Activated gamma-delta T cell treated with Interleukin-2 at 50 U/mL for 16 hours (primary cell): ENCODE measurements at regions not wholly inside any gene's neighbourhood (a gene's known extent, or its start where the extent isn't known, plus 50 kb on each side); places are given as distances from the start of the nearest gene placed in this dataset.

Experiments used
- DNase-seq: peaks from one replicate; pipeline ENCODE4 v3.0.0-alpha.2; 2020

DNA sequence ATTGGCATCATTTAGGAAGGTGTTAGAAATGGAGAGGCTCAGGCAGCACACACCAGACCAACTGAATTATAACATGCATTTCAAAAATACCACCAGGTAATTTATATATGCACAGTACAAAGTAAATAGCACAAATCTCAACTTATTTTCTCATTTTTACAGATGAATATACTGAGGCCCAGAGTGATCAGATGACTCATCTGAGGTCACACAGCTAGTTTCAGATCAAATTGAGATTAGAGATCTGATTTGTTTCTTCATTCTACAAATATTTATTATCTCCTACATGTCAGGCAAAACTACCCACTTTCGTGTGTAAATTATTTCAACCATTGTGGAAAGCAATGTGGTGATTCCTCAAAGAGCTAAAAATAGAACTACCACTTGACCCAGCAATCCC lies 507.1 kb downstream of the TLE4 start:
- DNase-seq: no peak

DNA sequence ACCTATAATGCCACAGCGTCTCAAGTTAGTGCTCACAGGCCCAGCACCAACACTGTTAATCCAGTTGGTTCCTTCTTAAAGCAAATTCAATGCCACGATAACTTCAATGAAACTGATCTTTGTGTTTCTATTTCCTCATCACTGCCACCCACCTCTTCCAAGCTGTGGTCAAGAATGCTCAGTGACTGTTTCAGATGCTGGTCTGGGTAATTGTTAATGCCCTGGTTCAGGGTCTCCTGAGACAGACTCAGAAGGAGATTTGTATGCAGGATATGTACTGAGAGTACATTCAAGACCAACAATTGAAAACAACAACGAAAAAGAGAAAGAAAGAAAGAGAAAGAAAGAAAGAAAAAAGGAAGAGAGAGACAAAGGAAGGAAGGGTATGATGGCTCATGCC lies 505.3 kb downstream of the TLE4 start:
- DNase-seq: no peak

DNA sequence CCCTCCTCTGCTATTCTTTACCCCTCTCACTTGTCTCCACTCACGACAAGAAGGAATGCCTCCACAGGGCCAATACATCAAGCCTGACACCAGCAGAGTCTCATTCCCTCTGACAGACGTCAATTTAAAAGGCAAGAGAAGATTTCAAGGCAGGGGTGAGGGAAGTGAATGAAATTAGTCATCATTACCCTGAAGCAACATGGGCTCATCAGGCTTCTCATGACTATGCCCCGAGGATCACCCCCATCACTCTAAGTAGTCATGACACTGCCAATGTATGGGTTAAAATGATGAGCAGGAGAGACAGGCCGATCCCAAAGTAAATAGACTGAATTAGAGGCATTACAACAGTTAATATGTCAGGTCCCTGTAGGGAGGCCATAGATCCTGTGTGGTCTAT lies 504.4 kb downstream of the TLE4 start:
- DNase-seq: no peak

DNA sequence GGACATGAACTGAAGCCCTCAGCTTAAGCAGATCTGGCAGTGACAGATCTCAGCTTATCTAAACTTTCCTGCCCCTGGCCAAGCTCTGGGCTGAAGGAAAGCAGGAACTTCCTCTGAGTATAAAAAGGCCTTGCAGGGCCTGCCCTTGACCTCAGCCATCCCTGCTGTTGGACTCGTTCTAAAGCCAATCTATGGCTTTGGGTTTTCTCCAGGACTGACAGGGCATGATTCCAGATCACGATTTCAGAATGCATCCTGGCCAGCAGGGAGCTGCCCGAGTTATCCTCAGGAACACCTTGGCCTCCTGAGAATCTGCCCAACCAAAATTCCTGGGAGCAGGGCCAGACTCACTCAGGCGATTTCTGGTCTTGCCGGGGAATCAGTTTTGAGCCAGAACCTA lies 502.7 kb downstream of the TLE4 start:
- DNase-seq: no peak

DNA sequence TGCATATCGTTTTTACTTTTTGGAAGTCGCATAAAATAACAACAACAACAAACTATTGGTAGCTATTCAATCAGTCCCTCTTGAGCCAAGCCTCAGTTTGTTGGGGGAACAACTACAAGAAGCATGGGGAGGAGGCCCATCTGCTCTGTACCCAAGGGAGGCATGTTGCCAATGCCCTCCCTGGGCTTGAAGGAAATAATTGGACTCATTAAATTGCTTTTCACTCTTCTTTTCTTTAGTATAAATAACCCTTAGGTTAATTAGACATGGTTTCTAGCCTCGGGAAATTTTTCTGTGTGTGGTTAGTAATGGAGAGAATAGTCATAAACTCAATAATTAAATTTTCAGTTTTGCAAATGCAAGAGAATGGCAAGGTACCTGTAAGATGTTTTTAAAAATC lies 500.7 kb downstream of the TLE4 start:
- no peak for DNase-seq

DNA sequence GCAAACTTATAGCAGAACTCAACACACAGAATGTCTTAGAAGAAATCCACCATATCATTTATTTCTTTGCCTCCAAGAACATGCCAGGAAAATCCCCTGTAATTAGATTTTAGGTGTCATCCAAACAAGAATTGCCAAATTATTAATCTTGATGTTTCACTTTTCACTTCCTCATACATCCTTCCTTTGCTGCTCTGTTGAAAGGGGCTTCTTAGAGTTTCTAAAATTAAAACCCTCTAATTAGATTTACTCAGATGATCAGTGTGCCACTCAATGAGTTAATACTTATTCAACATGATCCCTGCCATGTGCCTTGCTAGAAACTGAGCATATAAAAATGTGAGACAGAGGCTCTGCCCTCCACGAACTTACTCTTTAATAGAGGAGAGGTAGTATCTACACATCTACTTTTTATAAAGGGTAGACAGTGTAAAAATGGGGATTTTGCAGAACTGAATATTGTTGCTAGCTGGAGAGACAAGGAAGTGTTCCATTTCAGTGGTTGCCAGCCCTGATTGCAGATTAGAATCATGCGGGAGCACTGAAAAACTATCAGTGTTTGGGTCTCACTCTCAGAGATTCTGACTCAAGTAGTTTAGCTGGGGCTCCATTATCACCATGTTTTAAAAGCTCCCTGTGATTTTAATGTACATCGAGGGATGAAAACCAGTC lies 498.4 kb downstream of the TLE4 start:
- no peak for DNase-seq

DNA sequence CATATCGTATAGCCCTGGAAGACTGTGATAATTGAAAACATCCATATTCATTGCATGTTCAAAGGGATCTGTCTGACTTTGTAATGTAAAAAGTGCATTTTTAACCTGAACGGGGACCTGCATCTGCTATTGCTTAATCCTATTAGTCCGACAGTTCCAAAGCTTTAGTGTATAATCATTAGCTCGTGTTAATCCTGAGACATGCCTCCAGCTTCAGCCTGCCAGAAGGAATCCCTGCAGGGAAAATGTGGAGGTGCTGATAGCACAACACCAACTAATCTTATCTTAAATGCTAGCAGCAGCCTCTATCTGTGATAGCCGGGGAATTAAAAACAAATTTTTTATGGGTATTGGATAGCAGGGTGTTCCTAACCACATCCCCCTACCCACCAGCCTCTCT lies 495.2 kb downstream of the TLE4 start:
- no peak for DNase-seq

DNA sequence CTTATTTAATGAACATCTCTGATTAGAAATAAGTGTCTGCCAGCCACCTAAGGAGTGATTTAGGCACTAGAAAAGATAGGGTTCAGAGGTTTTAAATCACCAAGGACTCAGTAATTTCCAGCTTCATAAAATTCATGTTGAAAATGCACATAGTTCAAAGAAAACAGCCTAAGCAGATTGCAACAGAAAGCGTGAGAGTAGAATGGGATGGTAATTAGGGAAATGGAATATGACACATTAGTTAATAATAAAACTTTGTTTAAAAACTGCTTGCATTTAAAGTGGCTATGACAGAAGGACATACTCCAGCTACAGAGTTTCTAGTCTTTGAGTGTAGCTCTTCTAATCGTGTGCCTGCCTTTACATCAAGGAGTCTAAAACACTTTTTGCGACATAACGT lies 490.8 kb downstream of the TLE4 start:
- DNase-seq: no peak

DNA sequence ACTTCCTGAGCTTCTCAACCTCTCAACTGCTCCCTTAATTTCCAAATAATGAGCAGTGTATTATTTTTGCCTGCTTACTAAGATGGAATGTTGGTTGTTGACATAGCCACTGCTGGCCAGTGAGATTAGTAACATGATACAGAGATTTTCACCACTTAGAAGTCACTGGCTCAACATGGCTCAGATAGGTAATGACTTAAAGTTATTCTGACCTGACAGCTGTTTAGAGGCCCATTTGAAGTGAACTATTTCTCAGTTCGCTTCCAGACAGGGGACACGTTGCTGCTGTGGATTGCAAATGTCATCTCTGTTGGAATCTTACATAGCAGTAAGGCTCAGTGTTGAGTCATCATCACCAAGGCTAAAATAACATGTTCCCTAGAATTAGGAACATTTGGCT lies 490.2 kb downstream of the TLE4 start:
- DNase-seq: no peak

DNA sequence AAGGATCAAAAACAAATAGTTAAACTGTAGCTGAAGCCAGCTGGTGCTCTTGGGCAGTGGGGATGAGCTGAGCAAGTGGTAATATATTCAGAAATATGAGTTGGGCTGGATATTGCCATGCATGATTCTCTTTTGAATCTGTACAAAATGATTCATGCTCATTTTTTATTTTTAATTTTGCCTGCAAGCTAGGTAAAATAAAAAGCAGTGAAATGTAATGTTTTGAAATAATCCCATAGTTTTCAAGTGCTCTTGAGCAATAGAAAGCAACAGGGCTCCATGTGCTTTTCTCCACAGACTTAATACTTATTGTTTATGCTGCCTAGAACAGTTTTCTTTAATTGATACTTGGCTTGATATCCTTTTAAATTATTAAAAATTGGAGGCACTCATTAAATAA lies 489.3 kb downstream of the TLE4 start:
- DNase-seq: no peak

DNA sequence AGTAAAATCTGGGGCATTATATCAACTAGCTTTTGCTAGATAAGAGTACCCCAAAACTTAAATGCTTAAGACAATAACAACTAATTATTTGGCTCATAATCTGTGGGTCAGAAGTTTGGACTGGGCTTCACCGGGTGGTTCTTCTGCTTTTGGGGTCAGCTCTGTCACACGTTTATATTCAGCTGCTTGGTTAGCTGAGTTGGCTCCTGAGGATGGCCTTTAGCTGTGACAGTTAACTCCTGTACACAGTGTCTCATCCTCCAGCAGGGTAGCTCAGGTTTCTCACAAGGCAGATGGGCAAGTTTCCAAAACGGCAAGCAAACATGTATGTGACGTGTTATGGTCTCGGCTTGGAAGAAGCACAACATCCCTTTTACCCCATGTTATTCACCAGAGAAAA lies 488.2 kb downstream of the TLE4 start:
- no peak for DNase-seq

DNA sequence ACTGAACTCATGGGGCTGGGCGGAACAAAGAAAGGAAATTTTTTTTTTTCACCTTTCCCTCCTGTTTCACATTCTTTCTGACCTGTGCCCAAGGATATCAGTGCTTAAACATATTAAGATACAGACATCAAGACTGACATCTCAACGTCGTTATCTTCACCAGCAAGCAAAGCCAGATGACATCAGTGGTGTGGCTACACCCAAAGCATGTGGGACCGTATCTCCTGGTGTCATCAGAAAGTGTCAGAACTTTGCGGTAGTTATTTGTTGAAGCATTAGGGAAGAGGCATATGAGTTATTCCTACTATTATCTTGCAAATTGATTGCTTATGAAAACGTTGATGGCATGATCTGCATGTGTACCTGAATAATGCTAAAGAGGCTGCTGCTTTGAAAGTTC lies 487.4 kb downstream of the TLE4 start:
- DNase-seq: no peak

DNA sequence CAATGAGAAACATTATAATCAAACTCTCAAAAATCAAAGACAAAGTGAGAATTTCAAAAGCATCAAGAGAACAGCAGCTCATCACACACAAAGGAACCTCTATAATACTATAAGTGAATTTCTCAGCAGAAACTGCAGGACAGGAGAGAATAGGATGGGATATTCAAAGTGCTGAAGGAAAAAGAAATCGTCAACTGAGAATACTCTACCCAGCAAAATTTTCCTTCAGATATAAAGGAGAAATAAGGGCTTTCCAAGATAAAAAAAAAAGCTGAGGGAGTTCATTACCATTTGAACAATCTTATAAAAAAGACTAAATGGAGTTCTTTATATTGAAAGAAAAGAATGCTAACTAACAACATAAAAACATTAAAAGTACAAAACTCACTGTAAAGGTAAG lies 481.1 kb downstream of the TLE4 start:
- no peak for DNase-seq

DNA sequence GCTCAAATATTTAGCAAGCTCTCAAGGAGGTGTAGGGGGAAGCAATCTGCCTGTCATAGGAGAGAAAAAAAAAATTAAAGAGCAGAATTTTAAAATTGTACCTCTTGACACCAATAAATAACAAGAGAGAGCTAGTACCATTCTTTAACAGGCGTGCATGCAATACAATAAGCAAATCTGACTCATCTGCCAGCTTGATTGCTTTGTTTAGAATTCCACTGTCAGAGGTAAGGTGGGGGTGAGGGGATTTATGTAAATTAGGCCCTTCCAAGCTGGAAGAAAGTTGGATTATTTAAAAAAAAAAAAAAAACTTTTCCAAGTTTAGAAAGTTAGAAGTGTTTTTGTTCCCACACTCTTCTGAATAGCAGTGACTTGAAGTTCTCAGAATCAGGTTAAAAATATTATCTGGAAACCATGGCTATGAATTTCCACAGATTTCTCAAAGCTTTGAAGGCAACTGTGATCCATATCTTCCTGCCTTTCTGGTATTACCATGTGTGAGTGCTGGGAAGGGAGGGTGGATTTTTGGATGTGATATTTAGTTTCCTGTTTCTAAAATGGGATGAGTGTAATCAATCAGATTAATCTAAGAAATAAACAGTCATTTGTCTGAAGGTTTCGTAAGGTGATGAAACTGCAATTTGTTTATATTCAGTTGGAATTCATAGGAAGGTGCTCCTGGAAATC lies 477.5 kb downstream of the TLE4 start:
- DNase-seq: no peak

DNA sequence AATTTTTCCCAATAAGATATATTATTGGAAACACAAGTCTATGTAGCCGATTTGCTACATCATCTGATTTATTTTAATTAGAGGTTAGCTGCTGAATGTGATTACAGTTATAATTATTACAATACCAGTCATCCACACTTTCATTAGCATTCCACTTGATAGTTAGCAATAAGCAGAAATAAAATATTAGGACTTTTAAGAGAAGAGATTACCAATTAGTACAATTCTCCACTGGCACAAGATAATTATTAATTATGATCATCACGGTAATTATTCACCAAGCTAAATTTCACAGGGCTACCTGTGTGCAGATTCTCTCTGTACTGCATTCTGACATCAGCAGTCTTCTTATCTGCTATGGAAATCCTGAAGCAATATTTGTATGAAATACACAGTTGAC lies 474.7 kb downstream of the TLE4 start:
- DNase-seq: no peak

DNA sequence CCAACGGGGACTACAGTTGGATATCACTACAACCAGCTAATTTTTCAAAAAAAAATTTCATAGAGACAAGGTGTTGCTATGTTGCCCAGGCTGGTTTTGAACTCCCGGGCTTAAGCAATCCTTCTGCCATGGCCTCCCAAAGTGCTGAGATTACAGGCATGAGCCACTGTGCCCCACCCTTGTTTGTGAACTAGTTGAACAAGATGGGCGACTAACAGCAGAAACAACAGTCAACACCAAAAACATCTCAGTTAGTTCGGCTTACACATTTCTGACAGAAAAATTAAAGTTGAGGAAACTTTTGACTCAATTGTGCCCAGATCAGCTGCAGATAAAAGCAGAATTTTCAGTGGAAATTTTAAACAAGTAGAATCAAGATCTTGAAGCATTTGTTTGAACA lies 470.1 kb downstream of the TLE4 start:
- DNase-seq: no peak

DNA sequence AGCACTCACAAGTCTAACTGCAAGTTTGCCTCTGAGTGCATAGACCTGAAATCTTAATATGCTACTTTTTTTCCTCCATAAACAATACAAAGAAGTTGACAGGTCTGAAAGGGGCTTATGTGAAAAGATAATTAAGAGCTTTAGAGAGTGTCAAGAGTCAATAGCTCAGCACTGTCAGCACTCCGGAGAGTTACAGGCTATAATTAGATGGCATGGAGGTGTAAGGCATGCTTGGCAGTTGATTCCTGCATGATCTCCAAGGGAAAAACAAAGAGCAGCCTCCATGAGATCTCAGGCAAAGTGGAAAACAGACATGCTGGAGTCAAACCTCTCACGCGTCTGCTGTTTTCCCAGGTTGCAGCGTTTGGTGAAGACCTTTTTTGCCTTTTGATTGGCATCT lies 468.7 kb downstream of the TLE4 start:
- DNase-seq: no peak

DNA sequence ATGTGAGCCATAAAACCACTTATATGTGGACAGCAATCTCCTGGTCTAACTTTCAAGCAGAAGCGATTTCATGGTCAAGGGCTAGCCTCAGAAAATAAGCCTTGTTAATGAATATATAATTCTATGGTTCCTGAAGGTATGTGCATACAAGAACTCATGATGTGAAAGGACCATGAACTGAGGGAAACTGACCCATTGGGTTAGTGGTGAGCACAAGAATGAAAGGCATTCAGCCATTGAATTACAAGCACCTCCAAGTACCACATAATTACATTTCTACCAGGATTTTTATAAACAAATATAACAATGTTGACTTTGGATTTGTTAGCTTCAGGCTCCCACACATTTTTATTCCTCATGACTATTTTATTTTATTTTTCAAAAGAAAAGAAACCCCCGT lies 459.0 kb downstream of the TLE4 start:
- no peak for DNase-seq

DNA sequence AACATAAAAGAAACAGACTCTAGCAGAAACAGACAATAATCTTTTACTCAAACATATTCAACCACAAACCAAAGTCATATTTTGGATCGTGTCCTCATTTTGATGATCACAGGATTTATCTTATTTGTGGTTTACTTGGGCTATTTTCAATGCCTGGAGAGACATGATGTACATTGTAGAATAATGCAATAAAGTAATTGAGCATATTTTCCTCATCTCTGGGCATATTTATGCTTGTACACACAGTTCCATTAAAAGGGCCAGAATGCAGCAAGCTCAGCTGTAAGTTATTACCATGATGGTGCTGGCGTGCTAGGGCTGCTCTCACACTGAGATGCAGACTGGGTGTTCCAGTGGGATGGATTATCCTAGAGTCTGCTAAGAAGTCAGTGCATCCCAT lies 456.7 kb downstream of the TLE4 start:
- no peak for DNase-seq

DNA sequence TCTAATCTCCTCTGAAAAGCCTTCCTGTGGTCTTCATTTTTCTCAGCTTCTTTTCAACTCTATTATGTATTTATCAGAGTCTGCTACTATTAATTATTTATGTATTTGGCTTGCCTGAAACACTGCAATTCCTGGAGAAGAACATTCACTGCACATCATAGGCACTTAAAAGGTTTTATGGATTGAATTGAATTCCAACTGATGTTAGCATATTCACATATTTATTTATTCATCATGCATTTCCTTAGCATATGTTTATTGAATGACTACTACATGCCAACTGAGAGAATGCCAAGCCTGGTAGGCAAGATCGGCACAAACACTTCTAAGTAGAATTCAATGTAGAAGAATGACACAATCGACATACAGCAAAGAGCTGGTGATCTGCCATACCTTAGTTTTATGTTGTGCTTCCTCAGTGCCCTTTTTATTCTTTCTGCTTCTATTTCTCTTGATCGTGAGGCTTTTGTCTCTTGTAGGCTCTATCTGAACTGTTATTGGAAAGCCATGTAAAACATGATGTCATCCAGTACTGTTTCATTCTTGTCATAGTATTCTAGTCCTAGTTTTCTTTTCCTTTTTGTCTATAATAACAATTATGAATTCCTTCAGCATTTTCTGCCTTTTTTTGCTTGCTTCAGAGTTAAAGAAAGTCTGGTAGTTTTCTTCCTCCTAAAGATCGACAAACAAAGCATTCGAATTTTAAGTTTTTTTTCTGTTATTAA lies 454.2 kb downstream of the TLE4 start:
- DNase-seq: no peak

DNA sequence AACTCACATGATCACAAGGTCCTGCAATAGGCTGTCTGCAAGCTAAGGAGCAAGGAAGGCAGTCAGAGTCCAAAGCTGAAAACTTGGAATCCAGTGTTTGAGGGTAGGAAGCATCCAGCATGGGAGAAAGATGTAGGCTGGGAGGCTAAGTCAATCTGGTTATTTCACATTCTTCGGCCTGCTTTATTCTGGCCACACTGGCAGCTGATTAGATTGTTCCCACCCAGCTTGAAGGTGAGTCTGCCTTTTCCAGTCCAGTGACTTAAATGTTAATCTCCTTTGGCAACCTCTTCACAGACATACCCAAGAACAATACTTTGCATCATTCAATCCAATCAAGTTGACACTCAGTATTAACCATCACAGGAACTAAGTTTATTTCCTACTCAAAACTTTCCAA lies 453.4 kb downstream of the TLE4 start:
- no peak for DNase-seq

DNA sequence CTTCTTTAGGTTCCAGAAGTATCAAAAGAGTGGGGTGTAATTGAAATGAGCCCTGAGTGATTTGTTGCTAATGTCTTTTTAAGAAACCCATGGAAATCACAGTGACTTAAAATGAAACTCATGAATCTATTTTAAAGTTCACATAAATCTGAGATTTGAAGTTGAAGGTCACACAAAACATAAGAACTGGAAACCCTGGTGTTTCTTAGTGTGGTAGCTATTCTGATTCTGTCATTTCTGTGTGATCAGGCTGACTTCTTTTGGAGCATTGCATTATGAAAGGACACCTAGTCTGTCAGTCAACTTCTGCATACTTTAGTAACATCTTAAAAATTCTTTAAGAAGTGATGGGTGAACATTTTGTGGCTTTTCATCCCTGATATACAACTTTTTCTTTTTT lies 448.8 kb downstream of the TLE4 start:
- DNase-seq: no peak

DNA sequence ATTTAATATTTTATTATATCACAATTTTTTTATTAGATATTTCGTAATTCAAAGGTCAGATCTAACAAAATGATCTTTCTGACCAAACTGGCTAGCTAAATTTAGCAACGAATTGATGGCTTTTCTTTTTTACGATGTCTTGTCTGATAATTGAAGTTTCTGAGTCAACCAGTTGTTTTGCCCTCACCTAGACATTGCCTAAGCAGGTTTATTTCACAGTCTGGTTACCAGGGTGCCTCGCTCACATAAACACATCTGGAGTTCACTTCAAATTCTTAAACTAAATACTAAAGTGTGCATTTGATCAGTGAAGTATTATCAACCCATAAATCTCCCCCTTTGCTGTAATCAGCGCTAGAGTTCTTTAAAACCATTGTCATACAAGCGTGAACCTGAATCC lies 448.3 kb downstream of the TLE4 start:
- no peak for DNase-seq

DNA sequence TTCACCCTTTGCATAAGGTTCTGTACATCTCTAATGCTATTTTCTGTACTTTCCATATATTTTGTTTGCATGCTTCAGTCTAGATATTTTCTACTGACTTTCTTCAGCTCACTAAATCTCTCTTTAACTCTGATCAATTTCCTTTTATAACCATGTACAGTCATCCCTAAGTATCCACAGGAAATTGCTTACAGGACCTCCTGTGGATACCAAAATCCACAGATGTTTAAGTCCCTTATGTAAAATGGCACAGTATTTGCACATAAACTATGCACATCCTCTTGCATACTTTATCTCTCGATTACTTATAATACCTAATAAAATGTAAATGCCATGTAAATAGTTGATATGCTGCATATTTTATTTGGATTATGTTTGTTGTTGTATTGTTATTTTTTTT lies 442.1 kb downstream of the TLE4 start:
- DNase-seq: no peak
